Endodermal cell (in vitro differentiated cells): ENCODE measurements at regions not wholly inside any gene's neighbourhood (a gene's known extent, or its start where the extent isn't known, plus 50 kb on each side); places are given as distances from the start of the nearest gene placed in this dataset.

Experiments
- DNase-seq: peaks from one replicate; pipeline ENCODE4 v3.0.0-alpha.2; 2017
- H3K27ac ChIP-seq: 2 replicates; pipeline ENCODE4 v1.5.1; 2013; ENCODE audit warnings: mild to moderate bottlenecking, low read depth, low read length, moderate library complexity
- H3K27me3 ChIP-seq: 2 replicates; pipeline ENCODE4 v1.6.1; 2013; ENCODE audit warnings: mild to moderate bottlenecking, low read length, moderate library complexity; ENCODE audit not compliant: insufficient read depth, control insufficient read depth, poor library complexity, severe bottlenecking
- H3K36me3 ChIP-seq: 2 replicates; pipeline ENCODE4 v1.7.0; 2013; ENCODE audit warnings: mild to moderate bottlenecking, low read length, moderate library complexity; ENCODE audit not compliant: control insufficient read depth, insufficient read depth
- H3K4me1 ChIP-seq: one replicate; pipeline ENCODE4 v1.7.0; 2013; ENCODE audit warnings: low read length; ENCODE audit not compliant: control insufficient read depth, insufficient read depth
- H3K4me3 ChIP-seq: 2 replicates; pipeline ENCODE4 v1.5.1; 2013; ENCODE audit warnings: mild to moderate bottlenecking, low read length, moderate library complexity
- H3K9ac ChIP-seq: 2 replicates; pipeline ENCODE4 v1.6.1; 2013; ENCODE audit warnings: mild to moderate bottlenecking, low read length, moderate library complexity; ENCODE audit not compliant: poor library complexity, severe bottlenecking; ENCODE audit errors: extremely low read depth
- H3K9me3 ChIP-seq: 2 replicates; pipeline ENCODE4 v1.6.1; 2013; ENCODE audit warnings: mild to moderate bottlenecking, low read length, moderate library complexity; ENCODE audit not compliant: control insufficient read depth
- H3K27ac Mint-ChIP-seq: 2 replicates; pipeline ENCODE4 v1.8.0; 2020; ENCODE audit warnings: mixed read lengths
- H3K27me3 Mint-ChIP-seq: 2 replicates; pipeline ENCODE4 v1.8.0; 2021; ENCODE audit warnings: mild to moderate bottlenecking, mixed read lengths; ENCODE audit not compliant: insufficient read depth
- H3K36me3 Mint-ChIP-seq: 2 replicates; pipeline ENCODE4 v1.8.0; 2020; ENCODE audit warnings: low read depth, mixed read lengths
- H3K4me1 Mint-ChIP-seq: 2 replicates; pipeline ENCODE4 v1.8.0; 2020; ENCODE audit warnings: mixed read lengths
- H3K4me3 Mint-ChIP-seq: 2 replicates; pipeline ENCODE4 v1.8.0; 2020; ENCODE audit warnings: mild to moderate bottlenecking, moderate library complexity, mixed read lengths
- H3K9me3 Mint-ChIP-seq: 2 replicates; pipeline ENCODE4 v1.8.0; 2020; ENCODE audit warnings: mild to moderate bottlenecking, mixed read lengths
- CTCF ChIP-seq: fragments of 200-600 bp; sonication (generic); conservative IDR thresholded peaks from 2 replicates; pipeline ENCODE4 v1.5.0; 2021; ENCODE audit warnings: antibody characterized with exemption, mild to moderate bottlenecking
- WGBS, 2 experiments: methylation state at CpG; one replicate each; pipeline versions ENCODE4 v1.1.5 to v1.1.7; 2013; ENCODE audit warnings: missing lambda C conversion rate in 2 of 2, mixed read lengths in 1 of 2; ENCODE audit not compliant: insufficient coverage in 1 of 2, insufficient read length in 1 of 2; 5-methylcytosine and 5-hydroxymethylcytosine counted together

GRCh38 chrX:37943554-37944344 is 62.6 kb upstream of the SYTL5 start:
- WGBS, 2 experiments: 66% methylated on average over 5 of the region's 6 CpGs; no CpG with 5 or more reads in 1 of the 2 experiments
- Mint-ChIP-seq H3K36me3 (no peaks in the 10 kb centered on the region), H3K9me3 (peaks cover 42% of the 10 kb centered on the region)

GRCh38 chrX:37946197-37946596 is 60.2 kb upstream of the SYTL5 start:
- no peak overlapping the region for H3K27ac Mint-ChIP-seq
- no peaks in the 10 kb centered on the region for H3K9me3 ChIP-seq
- H3K4me1 ChIP-seq: no peaks in the 10 kb centered on the region
- H3K27ac ChIP-seq: no peak overlapping the region
- H3K9ac ChIP-seq: no peak overlapping the region
- H3K9me3 Mint-ChIP-seq: peaks cover 48% of the 10 kb centered on the region
- H3K36me3 ChIP-seq: no peaks in the 10 kb centered on the region
- peaks cover 6% of the 10 kb centered on the region for H3K4me1 Mint-ChIP-seq
- WGBS, 2 experiments: 83% methylated on average over 1 of the region's 1 CpG; no CpG with 5 or more reads in 1 of the 2 experiments
- no peak for DNase-seq
- no peaks in the 10 kb centered on the region for H3K27me3 Mint-ChIP-seq
- no peak overlapping the region for H3K4me3 Mint-ChIP-seq
- H3K36me3 Mint-ChIP-seq: no peaks in the 10 kb centered on the region
- no peak overlapping the region for H3K4me3 ChIP-seq
- no peaks in the 10 kb centered on the region for H3K27me3 ChIP-seq
- TF ChIP-seq CTCF: no peak

More at GRCh38 chrX:37943554-37944344, 62.6 kb upstream of the SYTL5 start:
- Histone ChIP-seq H3K4me1 (no peaks in the 10 kb centered on the region), H3K27ac (no peak overlapping the region), H3K9ac (no peak overlapping the region), H3K4me3 (no peak overlapping the region), H3K27me3 (no peaks in the 10 kb centered on the region), H3K36me3 (no peaks in the 10 kb centered on the region), H3K9me3 (no peaks in the 10 kb centered on the region)
- DNase-seq: no peak
- Mint-ChIP-seq H3K4me3 (no peak overlapping the region), H3K4me1 (peaks cover 6% of the 10 kb centered on the region), H3K27ac (no peak overlapping the region), H3K27me3 (no peaks in the 10 kb centered on the region)
- no peak for TF ChIP-seq CTCF

GRCh38 chrX:37955273-37955672 is 51.1 kb upstream of the SYTL5 start:
- Mint-ChIP-seq H3K4me3 (no peak overlapping the region), H3K27me3 (no peaks in the 10 kb centered on the region), H3K9me3 (peaks cover 16% of the 10 kb centered on the region), H3K4me1 (peaks cover 8% of the 10 kb centered on the region), H3K27ac (no peak overlapping the region), H3K36me3 (no peaks in the 10 kb centered on the region)
- no peaks in the 10 kb centered on the region for H3K36me3 ChIP-seq
- H3K9ac ChIP-seq: no peak overlapping the region
- DNase-seq: no peak
- 60% methylated on average over 1 of the region's 3 CpGs; no CpG with 5 or more reads in 1 of the 2 experiments for WGBS, 2 experiments
- H3K4me3 ChIP-seq: no peak overlapping the region
- H3K27ac ChIP-seq: no peak overlapping the region
- TF ChIP-seq CTCF: no peak
- H3K9me3 ChIP-seq: no peaks in the 10 kb centered on the region
- H3K4me1 ChIP-seq: no peaks in the 10 kb centered on the region
- H3K27me3 ChIP-seq: no peaks in the 10 kb centered on the region
